Activated naive CD8-positive, alpha-beta T cell treated with anti-CD3 and anti-CD28 coated beads for 36 hours (primary cell): ENCODE measurements at regions not wholly inside any gene's neighbourhood (a gene's known extent, or its start where the extent isn't known, plus 50 kb on each side); places are given as distances from the start of the nearest gene placed in this dataset.

Source experiments
- DNase-seq: peaks from one replicate; pipeline ENCODE4 v3.0.0; 2021
- H3K27ac Mint-ChIP-seq: one replicate; pipeline ENCODE4 v1.8.0; 2022; ENCODE audit warnings: mild to moderate bottlenecking, moderate library complexity, mixed read lengths
- H3K27me3 Mint-ChIP-seq: one replicate; pipeline ENCODE4 v1.8.0; 2022; ENCODE audit warnings: mild to moderate bottlenecking, mixed read lengths
- H3K36me3 Mint-ChIP-seq: one replicate; pipeline ENCODE4 v1.8.0; 2021; ENCODE audit warnings: mild to moderate bottlenecking, mixed read lengths
- H3K4me1 Mint-ChIP-seq: one replicate; pipeline ENCODE4 v1.8.0; 2021; ENCODE audit warnings: mixed read lengths
- H3K4me3 Mint-ChIP-seq: one replicate; pipeline ENCODE4 v1.8.0; 2022; ENCODE audit warnings: mild to moderate bottlenecking, moderate library complexity, mixed read lengths
- H3K9me3 Mint-ChIP-seq: one replicate; pipeline ENCODE4 v1.8.0; 2022; ENCODE audit warnings: mixed read lengths

GRCh38 chr5:138629392-138629791 is 54.2 kb upstream of the HSPA9 start:
- Mint-ChIP-seq H3K9me3 (no peaks in the 10 kb centered on the region), H3K36me3 (no peaks in the 10 kb centered on the region), H3K4me3 (no peak overlapping the region), H3K4me1 (no peaks in the 10 kb centered on the region), H3K27me3 (peaks cover 75% of the 10 kb centered on the region), H3K27ac (no peak overlapping the region)
- DNase-seq = no peak

GRCh38 chr5:138626333-138626944 is 51.2 kb upstream of the HSPA9 start:
- DNase-seq = no peak
- Mint-ChIP-seq H3K4me1 (no peaks in the 10 kb centered on the region), H3K4me3 (no peak overlapping the region), H3K27ac (no peak overlapping the region), H3K36me3 (no peaks in the 10 kb centered on the region), H3K27me3 (peaks cover 74% of the 10 kb centered on the region), H3K9me3 (no peaks in the 10 kb centered on the region)

DNA sequence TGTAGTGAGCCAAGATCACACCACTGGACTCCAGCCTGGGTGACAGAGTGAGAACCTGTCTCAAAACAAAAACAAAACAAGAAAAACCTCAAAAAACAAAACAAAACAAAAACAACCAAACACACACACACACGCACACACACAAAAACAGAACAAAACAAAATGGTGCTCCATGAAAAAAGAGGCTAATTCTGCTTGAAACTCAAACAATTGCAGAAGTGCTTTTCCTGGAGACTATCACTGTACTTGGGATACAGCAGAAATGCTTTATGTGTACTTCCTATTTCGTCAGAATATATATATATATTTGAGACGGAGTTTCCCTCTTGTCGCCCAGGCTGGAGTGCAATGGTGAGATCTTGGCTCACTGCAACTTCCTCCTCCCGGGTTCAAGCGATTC is 49.9 kb upstream of the HSPA9 start:
- peaks cover 78% of the 10 kb centered on the region for H3K27me3 Mint-ChIP-seq
- H3K27ac Mint-ChIP-seq = no peak overlapping the region

More for the DNA sequence above, 49.9 kb upstream of the HSPA9 start:
- Mint-ChIP-seq H3K4me3 (no peak overlapping the region), H3K4me1 (no peaks in the 10 kb centered on the region), H3K9me3 (no peaks in the 10 kb centered on the region), H3K36me3 (no peaks in the 10 kb centered on the region)
- DNase-seq = no peak
